Peyer's patch (tissue), 4 donors: ENCODE measurements at regions not wholly inside any gene's neighbourhood (a gene's known extent, or its start where the extent isn't known, plus 50 kb on each side); places are given as distances from the start of the nearest gene placed in this dataset.

Experiments
- POLR2A ChIP-seq, 2 donors: fragments of 450-650 bp; IDR thresholded peaks; one replicate each; pipeline ENCODE4 v1.5.1; 2017; ENCODE audit warnings: antibody characterized with exemption in 2 of 2, mild to moderate bottlenecking in 2 of 2, moderate library complexity in 2 of 2
- TF ChIP-seq, protein P1 (sequence below), 6 experiments: fragments of 450-650 bp in 4 of 6; fragments of 200-600 bp in 2 of 6; sonication (generic) in 1 of 6; IDR thresholded peaks; one replicate each; pipeline ENCODE4 v1.5.1; 2017 to 2019; ENCODE audit warnings: antibody characterized with exemption in 6 of 6, mild to moderate bottlenecking in 3 of 6, moderate library complexity in 1 of 6

DNA sequence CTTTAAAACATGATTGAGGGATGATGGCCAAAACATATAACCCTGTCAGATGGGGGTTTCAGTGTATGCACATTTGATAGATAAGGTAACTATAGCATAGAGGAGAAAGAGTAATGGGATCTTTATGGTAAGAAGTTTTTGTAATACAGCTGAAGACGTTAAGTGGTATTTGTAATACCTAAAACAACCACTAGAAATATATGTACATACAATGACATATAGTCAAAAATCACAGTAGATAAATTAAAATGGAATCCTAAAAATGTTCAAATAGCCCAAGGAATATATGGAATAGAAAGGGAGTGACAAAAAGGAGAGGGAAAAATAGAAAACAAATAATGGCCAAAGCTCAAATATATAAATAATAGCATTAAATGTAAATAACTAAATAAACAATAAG lies 371.3 kb upstream of the FSTL5 start:
- TF ChIP-seq, protein P1, sequence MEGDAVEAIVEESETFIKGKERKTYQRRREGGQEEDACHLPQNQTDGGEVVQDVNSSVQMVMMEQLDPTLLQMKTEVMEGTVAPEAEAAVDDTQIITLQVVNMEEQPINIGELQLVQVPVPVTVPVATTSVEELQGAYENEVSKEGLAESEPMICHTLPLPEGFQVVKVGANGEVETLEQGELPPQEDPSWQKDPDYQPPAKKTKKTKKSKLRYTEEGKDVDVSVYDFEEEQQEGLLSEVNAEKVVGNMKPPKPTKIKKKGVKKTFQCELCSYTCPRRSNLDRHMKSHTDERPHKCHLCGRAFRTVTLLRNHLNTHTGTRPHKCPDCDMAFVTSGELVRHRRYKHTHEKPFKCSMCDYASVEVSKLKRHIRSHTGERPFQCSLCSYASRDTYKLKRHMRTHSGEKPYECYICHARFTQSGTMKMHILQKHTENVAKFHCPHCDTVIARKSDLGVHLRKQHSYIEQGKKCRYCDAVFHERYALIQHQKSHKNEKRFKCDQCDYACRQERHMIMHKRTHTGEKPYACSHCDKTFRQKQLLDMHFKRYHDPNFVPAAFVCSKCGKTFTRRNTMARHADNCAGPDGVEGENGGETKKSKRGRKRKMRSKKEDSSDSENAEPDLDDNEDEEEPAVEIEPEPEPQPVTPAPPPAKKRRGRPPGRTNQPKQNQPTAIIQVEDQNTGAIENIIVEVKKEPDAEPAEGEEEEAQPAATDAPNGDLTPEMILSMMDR (IDR thresholded peaks at IDR 0.05): no peak
- TF ChIP-seq POLR2A (IDR thresholded peaks at IDR 0.05): no peak
